ENCODE measurements at regions not wholly inside any gene's neighbourhood (a gene's known extent, or its start where the extent isn't known, plus 50 kb on each side); places are given as distances from the start of the nearest gene placed in this dataset.
"Not testable (repeated sequence)": the region's sequence is repeated elsewhere in the genome, so short reads cannot be mapped to it uniquely, and the experiment has no call there.

- Histone ChIP-seq H3K27me3 (replicated peaks; ENCODE audit: insufficient read depth) (no peaks in the 10 kb centered on the region), H3K27ac (no peak overlapping the region), H3K9me3 (no peaks in the 10 kb centered on the region), H3K4me1 (ENCODE audit: control insufficient read depth in 1 of 2, low read depth in 2 of 2) (no peaks in the 10 kb centered on the region), H3K4me3 (no peak overlapping the region), H3K36me3 (no peaks in the 10 kb centered on the region)
- ATAC-seq (ENCODE audit: insufficient number of reproducible peaks, low FRiP score, low read depth) (no peak), DNase-seq (ENCODE audit: low spot score) (no peak)
- no peak for TF ChIP-seq CTCF (IDR thresholded peaks at IDR 0.05)
Measured at GRCh38 chr13:24616514-24616913, 63.7 kb upstream of the ATP12A start.

- no peak for DNase-seq (ENCODE audit: low spot score)
- Histone ChIP-seq H3K27me3 (replicated peaks; ENCODE audit: insufficient read depth) (no peaks in the 10 kb centered on the region), H3K4me1 (ENCODE audit: control insufficient read depth in 1 of 2, low read depth in 2 of 2) (no peaks in the 10 kb centered on the region), H3K27ac (no peak overlapping the region), H3K4me3 (no peak overlapping the region), H3K9me3 (no peaks in the 10 kb centered on the region), H3K36me3 (no peaks in the 10 kb centered on the region)
- no peak for ATAC-seq (ENCODE audit: insufficient number of reproducible peaks, low FRiP score, low read depth)
- TF ChIP-seq CTCF (IDR thresholded peaks at IDR 0.05), result no peak
Measured at GRCh38 chr13:24617256-24618010, 62.8 kb upstream of the ATP12A start.

GRCh38 chr13:24618011-24618955 is 61.9 kb upstream of the ATP12A start:
- no peak overlapping the region for H3K27ac ChIP-seq
- no peak overlapping the region for H3K4me3 ChIP-seq
- no peaks in the 10 kb centered on the region for H3K36me3 ChIP-seq
- no peaks in the 10 kb centered on the region for H3K4me1 ChIP-seq (ENCODE audit: control insufficient read depth in 1 of 2, low read depth in 2 of 2)
- no peak for TF ChIP-seq CTCF (IDR thresholded peaks at IDR 0.05)
- no peaks in the 10 kb centered on the region for H3K27me3 ChIP-seq (replicated peaks; ENCODE audit: insufficient read depth)
- H3K9me3 ChIP-seq, result no peaks in the 10 kb centered on the region
- DNase-seq (ENCODE audit: low spot score) (no peak), ATAC-seq (ENCODE audit: insufficient number of reproducible peaks, low FRiP score, low read depth) (no peak)

- no peak for TF ChIP-seq CTCF (IDR thresholded peaks at IDR 0.05)
- no peak for ATAC-seq (ENCODE audit: insufficient number of reproducible peaks, low FRiP score, low read depth)
- Histone ChIP-seq H3K4me3 (no peak overlapping the region), H3K4me1 (ENCODE audit: control insufficient read depth in 1 of 2, low read depth in 2 of 2) (no peaks in the 10 kb centered on the region), H3K27ac (no peak overlapping the region), H3K27me3 (replicated peaks; ENCODE audit: insufficient read depth) (no peaks in the 10 kb centered on the region), H3K36me3 (no peaks in the 10 kb centered on the region), H3K9me3 (no peaks in the 10 kb centered on the region)
- no peak for DNase-seq (ENCODE audit: low spot score)
Measured at GRCh38 chr13:24619282-24619681, 60.9 kb upstream of the ATP12A start.

- DNase-seq (ENCODE audit: low spot score); H3K9me3 ChIP-seq; H3K36me3 ChIP-seq; H3K27me3 ChIP-seq (replicated peaks; ENCODE audit: insufficient read depth); H3K27ac ChIP-seq; ATAC-seq (ENCODE audit: insufficient number of reproducible peaks, low FRiP score, low read depth); H3K4me1 ChIP-seq (ENCODE audit: control insufficient read depth in 1 of 2, low read depth in 2 of 2); H3K4me3 ChIP-seq: not testable (repeated sequence)
Measured at GRCh38 chr13:24622481-24623148, 57.6 kb upstream of the ATP12A start.

Measured in thoracic aorta (tissue), 2 donors.